Liver (tissue), 3 donors: ENCODE measurements at regions not wholly inside any gene's neighbourhood (a gene's known extent, or its start where the extent isn't known, plus 50 kb on each side); places are given as distances from the start of the nearest gene placed in this dataset.
"Not testable (repeated sequence)": the region's sequence is repeated elsewhere in the genome, so short reads cannot be mapped to it uniquely, and the experiment has no call there.

ENCODE experiments used
- JUND ChIP-seq, 2 donors: IDR thresholded peaks; 2 replicates each; pipeline ENCODE4 v1.6.1; 2016; ENCODE audit warnings: antibody characterized with exemption in 2 of 2
- RAD21 ChIP-seq, 2 donors: IDR thresholded peaks; 2 replicates each; pipeline ENCODE4 v1.6.1; 2016; ENCODE audit warnings: antibody characterized with exemption in 2 of 2, mild to moderate bottlenecking in 2 of 2
- SP1 ChIP-seq: IDR thresholded peaks from 2 replicates; pipeline ENCODE4 v1.6.1; 2018; ENCODE audit warnings: antibody characterized with exemption, mild to moderate bottlenecking
- TAF1 ChIP-seq: conservative IDR thresholded peaks from 2 replicates; pipeline ENCODE4 v1.6.1; 2016; ENCODE audit warnings: antibody characterized with exemption, mild to moderate bottlenecking
- TF ChIP-seq, protein P1 (sequence below): fragments of 150-350 bp; IDR thresholded peaks from 2 replicates; pipeline ENCODE4 v1.5.1; 2017; ENCODE audit warnings: improper control_type of control experiment, low read depth, low read length; ENCODE audit not compliant: missing input control
- TF ChIP-seq, protein P2 (sequence below): IDR thresholded peaks from 2 replicates; pipeline ENCODE4 v1.6.1; 2016; ENCODE audit warnings: antibody characterized with exemption, mild to moderate bottlenecking
- TF ChIP-seq, protein P3 (sequence below): IDR thresholded peaks from 2 replicates; pipeline ENCODE4 v1.6.1; 2016; ENCODE audit warnings: antibody characterized with exemption
- TF ChIP-seq, protein P4 (sequence below): IDR thresholded peaks from 2 replicates; pipeline ENCODE4 v1.6.1; 2016; ENCODE audit warnings: antibody characterized with exemption
- donor health status: healthy.
- donor health status: healthy.

DNA sequence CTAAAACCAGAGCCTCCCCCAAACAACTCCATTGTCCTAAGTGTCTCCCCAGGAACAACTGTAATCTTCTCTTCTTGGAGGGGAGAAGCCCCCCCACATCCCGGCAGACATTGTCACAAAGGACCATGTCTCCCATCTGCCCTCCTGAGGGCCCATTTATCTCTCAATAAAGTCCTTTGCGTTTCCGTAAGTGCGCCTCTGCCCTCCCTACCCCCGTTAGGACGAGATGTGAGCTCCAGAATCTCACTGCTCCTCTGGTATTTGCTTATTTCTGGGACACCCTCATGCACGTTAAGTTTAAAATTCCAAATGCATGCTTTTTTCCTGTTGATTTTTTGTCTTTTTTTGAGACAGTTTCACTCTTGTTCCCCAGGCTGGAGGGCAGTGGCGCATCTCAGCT lies 52.3 kb upstream of the SFSWAP start:
- TF ChIP-seq, protein P1, sequence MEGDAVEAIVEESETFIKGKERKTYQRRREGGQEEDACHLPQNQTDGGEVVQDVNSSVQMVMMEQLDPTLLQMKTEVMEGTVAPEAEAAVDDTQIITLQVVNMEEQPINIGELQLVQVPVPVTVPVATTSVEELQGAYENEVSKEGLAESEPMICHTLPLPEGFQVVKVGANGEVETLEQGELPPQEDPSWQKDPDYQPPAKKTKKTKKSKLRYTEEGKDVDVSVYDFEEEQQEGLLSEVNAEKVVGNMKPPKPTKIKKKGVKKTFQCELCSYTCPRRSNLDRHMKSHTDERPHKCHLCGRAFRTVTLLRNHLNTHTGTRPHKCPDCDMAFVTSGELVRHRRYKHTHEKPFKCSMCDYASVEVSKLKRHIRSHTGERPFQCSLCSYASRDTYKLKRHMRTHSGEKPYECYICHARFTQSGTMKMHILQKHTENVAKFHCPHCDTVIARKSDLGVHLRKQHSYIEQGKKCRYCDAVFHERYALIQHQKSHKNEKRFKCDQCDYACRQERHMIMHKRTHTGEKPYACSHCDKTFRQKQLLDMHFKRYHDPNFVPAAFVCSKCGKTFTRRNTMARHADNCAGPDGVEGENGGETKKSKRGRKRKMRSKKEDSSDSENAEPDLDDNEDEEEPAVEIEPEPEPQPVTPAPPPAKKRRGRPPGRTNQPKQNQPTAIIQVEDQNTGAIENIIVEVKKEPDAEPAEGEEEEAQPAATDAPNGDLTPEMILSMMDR: not testable (repeated sequence)
- TF ChIP-seq, protein P2, sequence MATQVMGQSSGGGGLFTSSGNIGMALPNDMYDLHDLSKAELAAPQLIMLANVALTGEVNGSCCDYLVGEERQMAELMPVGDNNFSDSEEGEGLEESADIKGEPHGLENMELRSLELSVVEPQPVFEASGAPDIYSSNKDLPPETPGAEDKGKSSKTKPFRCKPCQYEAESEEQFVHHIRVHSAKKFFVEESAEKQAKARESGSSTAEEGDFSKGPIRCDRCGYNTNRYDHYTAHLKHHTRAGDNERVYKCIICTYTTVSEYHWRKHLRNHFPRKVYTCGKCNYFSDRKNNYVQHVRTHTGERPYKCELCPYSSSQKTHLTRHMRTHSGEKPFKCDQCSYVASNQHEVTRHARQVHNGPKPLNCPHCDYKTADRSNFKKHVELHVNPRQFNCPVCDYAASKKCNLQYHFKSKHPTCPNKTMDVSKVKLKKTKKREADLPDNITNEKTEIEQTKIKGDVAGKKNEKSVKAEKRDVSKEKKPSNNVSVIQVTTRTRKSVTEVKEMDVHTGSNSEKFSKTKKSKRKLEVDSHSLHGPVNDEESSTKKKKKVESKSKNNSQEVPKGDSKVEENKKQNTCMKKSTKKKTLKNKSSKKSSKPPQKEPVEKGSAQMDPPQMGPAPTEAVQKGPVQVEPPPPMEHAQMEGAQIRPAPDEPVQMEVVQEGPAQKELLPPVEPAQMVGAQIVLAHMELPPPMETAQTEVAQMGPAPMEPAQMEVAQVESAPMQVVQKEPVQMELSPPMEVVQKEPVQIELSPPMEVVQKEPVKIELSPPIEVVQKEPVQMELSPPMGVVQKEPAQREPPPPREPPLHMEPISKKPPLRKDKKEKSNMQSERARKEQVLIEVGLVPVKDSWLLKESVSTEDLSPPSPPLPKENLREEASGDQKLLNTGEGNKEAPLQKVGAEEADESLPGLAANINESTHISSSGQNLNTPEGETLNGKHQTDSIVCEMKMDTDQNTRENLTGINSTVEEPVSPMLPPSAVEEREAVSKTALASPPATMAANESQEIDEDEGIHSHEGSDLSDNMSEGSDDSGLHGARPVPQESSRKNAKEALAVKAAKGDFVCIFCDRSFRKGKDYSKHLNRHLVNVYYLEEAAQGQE: not testable (repeated sequence)
- TF ChIP-seq, protein P3, sequence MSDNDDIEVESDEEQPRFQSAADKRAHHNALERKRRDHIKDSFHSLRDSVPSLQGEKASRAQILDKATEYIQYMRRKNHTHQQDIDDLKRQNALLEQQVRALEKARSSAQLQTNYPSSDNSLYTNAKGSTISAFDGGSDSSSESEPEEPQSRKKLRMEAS: not testable (repeated sequence)
- TF ChIP-seq, protein P4, sequence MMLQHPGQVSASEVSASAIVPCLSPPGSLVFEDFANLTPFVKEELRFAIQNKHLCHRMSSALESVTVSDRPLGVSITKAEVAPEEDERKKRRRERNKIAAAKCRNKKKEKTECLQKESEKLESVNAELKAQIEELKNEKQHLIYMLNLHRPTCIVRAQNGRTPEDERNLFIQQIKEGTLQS: not testable (repeated sequence)
- TF ChIP-seq TAF1; SP1; JUND (IDR thresholded peaks at IDR 0.05); RAD21 (IDR thresholded peaks at IDR 0.05): not testable (repeated sequence)
